ENCODE measurements at regions not wholly inside any gene's neighbourhood (a gene's known extent, or its start where the extent isn't known, plus 50 kb on each side); places are given as distances from the start of the nearest gene placed in this dataset.

DNA sequence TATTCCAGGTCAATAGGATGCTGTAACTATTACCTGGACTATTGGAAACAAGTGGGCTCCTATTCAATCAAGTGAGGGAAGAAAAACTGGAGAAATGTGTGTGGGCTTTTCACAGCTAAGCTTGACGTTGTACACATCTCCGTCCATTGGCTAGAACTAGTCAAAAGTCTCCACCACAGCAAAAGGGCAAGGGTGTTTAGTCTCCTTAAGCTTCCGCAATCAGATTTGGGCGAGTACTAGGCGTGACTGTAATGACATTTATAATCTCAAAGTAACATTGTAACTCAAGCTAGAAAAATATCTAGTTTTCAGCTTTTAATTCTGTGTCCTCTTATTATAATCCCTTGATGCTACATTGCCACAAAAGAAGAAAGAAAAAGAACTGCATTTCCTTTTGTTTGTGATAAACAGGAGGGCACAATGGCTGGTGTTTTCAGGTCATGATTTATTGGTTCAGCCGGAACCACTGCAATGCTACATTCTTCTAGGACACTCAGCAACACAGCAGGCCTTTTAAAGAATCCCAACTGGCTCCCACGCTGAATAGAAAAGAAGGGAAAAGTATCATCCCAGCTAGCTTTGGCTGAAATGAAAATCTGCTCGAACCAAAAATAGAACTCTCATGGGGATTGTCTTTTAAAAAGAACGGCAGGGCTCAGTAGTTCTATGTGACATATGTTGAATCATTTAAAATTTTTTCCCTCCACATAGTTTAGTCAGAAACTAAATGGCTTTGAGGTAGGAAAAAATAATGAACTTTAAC is 387.7 kb downstream of the BTBD3 start:
- no peak for TF ChIP-seq EZH2 (IDR thresholded peaks at IDR 0.05; ENCODE audit: borderline replicate concordance, low read length)
- no peak overlapping the region for H3K4me2 ChIP-seq (ENCODE audit: low read length)
- H3K9ac ChIP-seq (ENCODE audit: low read length) = no peak overlapping the region
- no peaks in the 10 kb centered on the region for H3K36me3 ChIP-seq (ENCODE audit: insufficient read depth, low read length)
- no peaks in the 10 kb centered on the region for H3F3A ChIP-seq (ENCODE audit: insufficient read depth, low read length)
- H3K9me2 ChIP-seq (ENCODE audit: low read depth, low read length) = no peaks in the 10 kb centered on the region
- H3K4me3 ChIP-seq (ENCODE audit: low read depth, low read length, poor library complexity, severe bottlenecking) = no peak overlapping the region
- H3K4me1 ChIP-seq (ENCODE audit: insufficient read depth, low read length, severe bottlenecking) = no peaks in the 10 kb centered on the region
- no peak overlapping the region for H2AFZ ChIP-seq (ENCODE audit: low read length)
- no peaks in the 10 kb centered on the region for H3K79me2 ChIP-seq (ENCODE audit: insufficient read depth, low read length)
- H3K27me3 ChIP-seq (ENCODE audit: insufficient read depth, low read length) = no peaks in the 10 kb centered on the region
- H3K27ac ChIP-seq (ENCODE audit: low read depth, low read length, poor library complexity, severe bottlenecking) = no peak overlapping the region
- H3K9me3 ChIP-seq (ENCODE audit: low read length) = no peaks in the 10 kb centered on the region
- H4K20me1 ChIP-seq (ENCODE audit: insufficient read depth, low read length) = no peaks in the 10 kb centered on the region

DNA sequence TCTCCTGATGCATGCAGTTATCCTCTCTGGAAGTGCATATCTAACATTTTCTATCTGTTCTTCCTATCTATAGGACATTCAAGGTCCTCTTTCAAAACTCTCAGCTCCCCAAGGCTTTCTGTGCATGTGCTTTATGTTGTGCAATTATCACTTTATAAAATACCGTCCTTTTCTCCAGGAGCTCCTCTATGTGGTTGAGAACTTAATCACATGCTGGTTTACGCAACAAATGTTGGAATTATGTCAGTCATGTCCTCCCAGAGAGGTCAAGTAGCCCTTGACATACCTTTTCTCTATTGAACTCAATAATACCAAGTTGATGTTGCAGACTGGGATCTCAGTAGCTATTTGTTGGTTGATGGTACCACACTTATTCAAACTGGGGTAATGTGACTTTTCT is 388.4 kb downstream of the BTBD3 start:
- Histone ChIP-seq H3K9ac (ENCODE audit: low read length) (no peak overlapping the region), H3K4me3 (ENCODE audit: low read depth, low read length, poor library complexity, severe bottlenecking) (no peak overlapping the region), H3K36me3 (ENCODE audit: insufficient read depth, low read length) (no peaks in the 10 kb centered on the region), H3K4me1 (ENCODE audit: insufficient read depth, low read length, severe bottlenecking) (no peaks in the 10 kb centered on the region), H3F3A (ENCODE audit: insufficient read depth, low read length) (no peaks in the 10 kb centered on the region), H3K27me3 (ENCODE audit: insufficient read depth, low read length) (no peaks in the 10 kb centered on the region), H3K9me2 (ENCODE audit: low read depth, low read length) (no peaks in the 10 kb centered on the region), H2AFZ (ENCODE audit: low read length) (no peak overlapping the region), H3K27ac (ENCODE audit: low read depth, low read length, poor library complexity, severe bottlenecking) (no peak overlapping the region), H3K9me3 (ENCODE audit: low read length) (no peaks in the 10 kb centered on the region), H3K79me2 (ENCODE audit: insufficient read depth, low read length) (no peaks in the 10 kb centered on the region), H4K20me1 (ENCODE audit: insufficient read depth, low read length) (no peaks in the 10 kb centered on the region), H3K4me2 (ENCODE audit: low read length) (no peak overlapping the region)
- TF ChIP-seq, protein P1, sequence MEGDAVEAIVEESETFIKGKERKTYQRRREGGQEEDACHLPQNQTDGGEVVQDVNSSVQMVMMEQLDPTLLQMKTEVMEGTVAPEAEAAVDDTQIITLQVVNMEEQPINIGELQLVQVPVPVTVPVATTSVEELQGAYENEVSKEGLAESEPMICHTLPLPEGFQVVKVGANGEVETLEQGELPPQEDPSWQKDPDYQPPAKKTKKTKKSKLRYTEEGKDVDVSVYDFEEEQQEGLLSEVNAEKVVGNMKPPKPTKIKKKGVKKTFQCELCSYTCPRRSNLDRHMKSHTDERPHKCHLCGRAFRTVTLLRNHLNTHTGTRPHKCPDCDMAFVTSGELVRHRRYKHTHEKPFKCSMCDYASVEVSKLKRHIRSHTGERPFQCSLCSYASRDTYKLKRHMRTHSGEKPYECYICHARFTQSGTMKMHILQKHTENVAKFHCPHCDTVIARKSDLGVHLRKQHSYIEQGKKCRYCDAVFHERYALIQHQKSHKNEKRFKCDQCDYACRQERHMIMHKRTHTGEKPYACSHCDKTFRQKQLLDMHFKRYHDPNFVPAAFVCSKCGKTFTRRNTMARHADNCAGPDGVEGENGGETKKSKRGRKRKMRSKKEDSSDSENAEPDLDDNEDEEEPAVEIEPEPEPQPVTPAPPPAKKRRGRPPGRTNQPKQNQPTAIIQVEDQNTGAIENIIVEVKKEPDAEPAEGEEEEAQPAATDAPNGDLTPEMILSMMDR (IDR thresholded peaks at IDR 0.05; ENCODE audit: low read length) = no peak

DNA sequence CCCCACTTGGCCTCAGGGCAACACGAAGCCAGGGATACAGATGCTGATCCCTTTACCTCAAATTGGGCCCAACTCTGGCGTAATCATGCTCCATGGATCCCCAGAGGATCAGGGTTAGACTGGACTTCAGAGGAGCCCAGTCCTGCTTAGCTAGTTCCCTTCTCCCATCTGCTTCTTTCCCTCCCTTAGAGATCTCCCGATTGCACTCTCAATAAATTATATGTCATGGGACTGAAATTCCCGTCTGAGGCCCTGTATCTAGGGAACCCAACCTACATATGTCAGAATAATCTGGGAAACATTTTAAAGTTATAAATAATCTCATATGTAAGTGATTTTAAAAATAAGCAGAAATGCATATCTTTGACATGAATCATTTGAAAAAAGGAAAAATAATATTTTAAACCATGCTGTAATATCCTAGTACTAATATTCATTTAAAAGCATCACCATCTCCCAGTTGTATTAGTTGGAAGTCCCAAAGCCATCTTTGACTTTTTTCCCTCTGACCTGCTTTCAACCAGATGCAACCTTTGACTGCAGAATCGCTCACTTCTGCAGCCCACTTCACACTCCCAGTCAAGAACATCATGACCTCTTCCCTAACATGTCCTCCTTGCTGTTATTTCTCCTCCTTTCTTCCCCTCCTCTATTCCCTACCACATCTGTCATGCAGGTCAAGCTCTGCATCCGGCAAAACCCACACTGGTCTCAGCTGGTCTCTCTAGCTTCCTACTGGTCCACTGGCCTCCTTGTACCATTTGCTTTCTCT is 393.6 kb downstream of the BTBD3 start:
- Histone ChIP-seq H3K79me2 (ENCODE audit: insufficient read depth, low read length) (no peaks in the 10 kb centered on the region), H4K20me1 (ENCODE audit: insufficient read depth, low read length) (no peaks in the 10 kb centered on the region), H3K27me3 (ENCODE audit: insufficient read depth, low read length) (no peaks in the 10 kb centered on the region), H2AFZ (ENCODE audit: low read length) (no peak overlapping the region), H3K4me3 (ENCODE audit: low read depth, low read length, poor library complexity, severe bottlenecking) (no peak overlapping the region), H3K27ac (ENCODE audit: low read depth, low read length, poor library complexity, severe bottlenecking) (no peak overlapping the region), H3F3A (ENCODE audit: insufficient read depth, low read length) (no peaks in the 10 kb centered on the region), H3K36me3 (ENCODE audit: insufficient read depth, low read length) (no peaks in the 10 kb centered on the region), H3K9me3 (ENCODE audit: low read length) (no peaks in the 10 kb centered on the region), H3K4me1 (ENCODE audit: insufficient read depth, low read length, severe bottlenecking) (no peaks in the 10 kb centered on the region), H3K9ac (ENCODE audit: low read length) (no peak overlapping the region), H3K4me2 (ENCODE audit: low read length) (no peak overlapping the region), H3K9me2 (ENCODE audit: low read depth, low read length) (no peaks in the 10 kb centered on the region)
- no peak for TF ChIP-seq EZH2 (IDR thresholded peaks at IDR 0.05; ENCODE audit: borderline replicate concordance, low read length)
- TF ChIP-seq, protein P1 (IDR thresholded peaks at IDR 0.05; ENCODE audit: low read length) = no peak
